GM21723 (cell line): ENCODE measurements at regions not wholly inside any gene's neighbourhood (a gene's known extent, or its start where the extent isn't known, plus 50 kb on each side); places are given as distances from the start of the nearest gene placed in this dataset.
"Not testable (repeated sequence)": the region's sequence is repeated elsewhere in the genome, so short reads cannot be mapped to it uniquely, and the experiment has no call there.

Experiments
- ATAC-seq: cut with Tn5 transposase; IDR thresholded peaks from one replicate; pipeline ENCODE4 v1.9.1; 2021; ENCODE audit warnings: mild to moderate bottlenecking, moderate library complexity; ENCODE audit not compliant: unreplicated experiment

DNA sequence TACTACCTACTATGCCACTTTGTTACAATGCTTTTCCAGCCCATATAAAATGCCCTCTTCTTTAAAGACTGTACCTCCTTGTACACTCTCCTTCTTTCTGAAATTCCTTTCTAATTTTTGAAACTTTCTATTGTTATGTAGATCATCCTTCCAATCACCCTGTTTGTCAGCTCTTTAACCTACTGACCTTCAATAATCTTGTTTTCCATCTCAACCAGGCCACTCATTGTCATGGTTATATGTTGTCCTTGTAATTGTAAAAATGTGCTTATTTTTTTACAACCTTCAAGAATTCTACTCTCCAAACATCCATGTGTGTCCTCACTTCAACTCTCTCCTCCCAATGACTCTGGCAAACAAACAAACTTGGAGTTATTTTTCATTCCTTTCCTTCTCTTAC is 1172.6 kb upstream of the CELF2 start:
- ATAC-seq = no peak

DNA sequence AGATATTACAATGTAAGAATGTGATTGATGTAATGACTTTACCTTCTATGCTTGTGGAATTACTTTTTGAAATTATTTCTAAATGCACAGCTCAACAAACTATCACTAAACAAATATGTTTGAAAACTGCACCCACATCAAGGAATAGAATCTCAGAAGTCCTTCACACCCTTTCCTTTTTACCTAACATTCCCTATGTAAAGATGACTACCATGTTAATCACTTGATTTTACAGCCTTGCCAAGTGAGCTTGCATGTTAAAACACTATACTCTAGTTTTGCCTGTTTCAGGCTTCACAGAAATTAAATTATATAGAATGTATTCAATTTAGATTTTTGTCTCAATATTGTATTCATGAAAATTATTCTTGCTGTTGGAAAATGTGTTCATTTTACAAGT is 1169.4 kb upstream of the CELF2 start:
- no peak for ATAC-seq

DNA sequence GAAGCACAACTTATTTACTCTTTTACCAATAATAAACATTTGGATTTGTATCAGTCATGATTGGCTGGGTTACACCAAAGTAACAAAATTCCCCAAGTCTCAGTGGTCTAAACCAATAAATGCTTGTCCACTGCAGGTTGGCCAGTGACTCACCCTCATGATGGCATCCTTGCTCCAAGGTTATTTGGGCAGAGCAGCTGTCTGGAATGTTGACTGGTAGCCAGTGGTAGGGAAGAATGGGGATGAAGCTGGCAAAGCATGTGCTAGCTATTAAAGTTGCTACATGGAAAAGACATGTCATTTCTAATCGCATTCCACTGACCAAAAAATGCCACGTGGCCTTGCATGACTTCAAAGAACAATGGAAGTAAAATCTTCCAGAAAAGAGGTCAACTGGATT is 1168.7 kb upstream of the CELF2 start:
- no peak for ATAC-seq

DNA sequence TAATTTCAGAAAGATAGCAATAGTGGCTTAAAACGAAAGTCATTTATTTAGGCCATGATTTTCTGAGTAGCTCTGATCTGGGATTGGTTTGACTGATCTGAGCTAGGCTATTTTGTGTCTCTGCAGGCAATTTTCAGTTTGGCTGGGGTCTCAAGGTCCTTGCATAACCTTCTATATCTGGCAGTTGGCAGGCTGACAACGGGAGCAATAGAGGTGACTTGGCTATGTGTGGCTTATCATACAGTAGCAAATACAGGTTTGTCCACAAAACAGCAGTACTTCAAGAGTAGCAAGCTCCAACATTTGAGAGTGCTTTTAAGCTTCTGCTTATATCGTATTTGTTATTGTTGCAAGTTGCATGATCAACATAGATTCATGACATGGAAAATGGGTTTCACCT is 1167.3 kb upstream of the CELF2 start:
- no peak for ATAC-seq

DNA sequence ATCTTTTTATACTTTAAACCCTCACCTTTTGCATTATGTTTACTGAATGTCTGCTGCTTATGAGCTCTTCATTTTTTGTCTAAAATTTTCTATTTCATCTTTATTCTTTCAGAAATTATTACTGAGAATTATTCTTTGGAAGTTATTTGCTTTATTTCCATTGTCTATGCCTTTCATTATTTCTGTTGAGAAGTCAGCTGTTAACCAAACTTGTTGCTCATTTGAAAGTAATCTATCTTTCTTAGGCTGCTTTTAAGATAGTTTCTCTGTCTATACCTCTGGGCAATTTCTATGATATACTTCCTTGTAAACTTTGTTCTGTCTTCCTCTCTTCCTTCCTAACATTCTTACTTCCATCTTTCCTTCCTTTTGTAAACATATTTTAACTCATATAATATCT is 1165.9 kb upstream of the CELF2 start:
- ATAC-seq = no peak

DNA sequence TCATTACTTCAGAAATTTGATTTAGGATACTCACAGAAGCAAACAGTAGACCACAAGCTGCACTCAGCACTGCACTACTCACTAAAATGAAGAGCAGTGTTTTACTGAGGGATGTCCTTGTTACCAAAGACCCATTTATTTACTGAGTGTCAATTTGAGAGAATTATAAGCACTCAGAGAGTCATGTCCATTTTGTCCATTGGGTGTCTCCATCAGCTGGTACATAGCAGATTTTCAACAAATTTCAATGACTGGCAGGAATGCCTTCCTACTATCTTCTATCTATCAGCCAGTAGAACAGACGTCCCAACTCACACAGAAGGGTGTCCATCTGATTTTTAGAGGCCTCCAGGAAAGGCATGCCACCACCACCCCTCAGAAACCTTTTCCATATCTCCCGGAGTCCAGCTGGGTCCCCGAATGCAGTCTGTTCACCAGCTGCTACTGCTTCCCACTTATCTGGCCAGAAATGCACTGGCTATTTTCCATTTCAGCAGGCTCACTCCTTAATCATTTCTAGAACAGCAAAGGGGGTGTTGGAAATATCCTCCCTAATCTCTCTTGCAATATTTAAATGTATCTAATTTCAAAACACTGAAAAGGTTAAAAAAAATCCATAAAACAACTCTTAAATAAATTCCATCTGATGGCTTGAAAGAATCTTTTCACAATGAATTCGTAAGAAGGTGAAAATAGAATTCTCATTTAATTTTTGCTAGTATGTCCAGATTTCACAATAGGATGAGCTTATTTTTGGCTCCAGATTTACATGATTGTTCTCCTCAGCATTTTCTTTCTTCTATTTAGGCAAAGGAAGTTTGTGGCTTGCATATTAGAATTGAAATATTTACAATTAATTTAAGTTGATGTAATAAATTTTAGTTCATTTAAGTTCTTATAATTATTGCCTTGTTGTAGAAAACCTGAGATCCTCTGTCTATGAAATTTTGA is 1164.0 kb upstream of the CELF2 start:
- ATAC-seq = no peak

DNA sequence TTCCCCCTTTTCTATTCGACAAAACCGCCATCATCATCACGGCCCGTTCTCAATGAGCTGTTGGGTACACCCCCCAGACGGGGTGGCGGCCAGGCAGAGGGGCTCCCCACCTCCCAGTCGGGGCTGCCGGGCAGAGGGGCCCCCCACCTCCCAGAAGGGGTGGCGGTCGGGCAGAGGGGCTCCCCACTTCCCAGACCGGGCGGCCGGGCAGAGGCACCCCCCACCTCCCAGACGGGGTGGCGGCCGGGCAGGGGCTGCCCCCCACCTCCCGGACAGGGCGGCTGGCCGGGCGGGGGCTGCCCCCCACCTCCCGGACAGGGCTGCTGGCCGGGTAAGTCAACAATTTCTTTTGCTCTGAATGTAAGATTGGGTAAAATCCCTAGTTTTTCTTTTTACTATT is 1162.2 kb upstream of the CELF2 start:
- ATAC-seq = not testable (repeated sequence)

DNA sequence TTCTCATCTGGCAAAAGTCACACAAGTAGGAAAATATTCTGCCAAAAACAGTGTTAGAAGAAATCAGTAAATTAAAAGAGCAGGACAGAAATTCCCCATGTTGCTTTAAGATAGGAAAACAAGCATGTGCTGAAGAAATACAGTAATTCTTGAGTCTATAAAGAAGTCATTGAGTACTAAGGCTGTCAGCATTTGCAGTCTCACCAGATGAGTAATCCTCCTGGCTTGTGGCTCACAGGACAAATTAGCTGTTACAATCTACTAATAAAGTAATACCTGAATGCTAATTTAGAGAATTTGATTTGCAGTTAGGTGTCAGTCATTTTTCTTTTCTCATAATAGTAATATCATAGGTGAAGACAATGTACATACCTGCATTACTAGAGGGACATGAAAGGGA is 1158.9 kb upstream of the CELF2 start:
- no peak for ATAC-seq

DNA sequence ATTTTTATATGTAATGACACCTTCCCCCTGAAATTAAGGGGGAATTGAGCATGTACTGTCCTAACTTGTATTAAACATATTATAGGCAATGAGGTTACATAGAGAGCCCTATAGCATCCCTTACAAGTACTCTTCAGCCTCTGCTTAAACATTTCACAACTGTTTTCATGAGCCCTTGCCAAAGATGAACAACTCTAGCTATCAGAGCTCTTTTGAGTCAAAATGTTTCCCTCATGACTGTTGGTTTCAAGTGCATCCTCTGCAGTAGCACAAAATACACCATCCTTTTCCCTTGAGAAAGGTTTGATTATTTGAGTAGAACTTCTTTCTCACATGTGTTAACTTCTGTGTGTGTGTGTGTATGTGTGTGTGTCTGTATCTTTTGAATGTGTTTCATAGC is 1157.6 kb upstream of the CELF2 start:
- no peak for ATAC-seq

DNA sequence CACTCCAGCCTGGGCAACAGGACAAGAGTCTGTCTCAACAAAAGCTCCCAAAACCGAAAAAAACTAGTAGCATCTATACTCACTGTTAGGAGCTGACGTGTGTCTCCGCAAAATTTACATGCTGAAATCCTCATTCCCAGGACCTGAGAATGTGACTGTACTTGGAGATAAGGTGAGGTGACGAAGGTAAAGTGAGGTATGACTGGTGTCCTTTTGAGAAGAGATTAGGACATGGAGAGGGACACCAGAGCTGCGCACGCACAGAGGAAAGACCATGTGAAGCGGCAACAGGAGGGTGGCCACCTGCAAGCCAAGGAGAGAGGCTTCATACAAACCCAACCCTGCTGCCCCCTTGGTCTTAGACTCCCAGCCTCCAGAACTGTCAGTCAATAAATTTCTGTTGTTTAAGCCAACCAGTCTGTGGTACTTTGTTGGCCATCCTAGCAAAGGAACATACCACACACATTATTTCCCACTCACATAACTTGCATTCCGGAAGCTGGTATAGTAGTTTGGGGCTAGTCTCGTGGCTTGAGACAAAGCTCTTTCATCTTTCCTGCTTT is 1154.0 kb upstream of the CELF2 start:
- no peak for ATAC-seq

DNA sequence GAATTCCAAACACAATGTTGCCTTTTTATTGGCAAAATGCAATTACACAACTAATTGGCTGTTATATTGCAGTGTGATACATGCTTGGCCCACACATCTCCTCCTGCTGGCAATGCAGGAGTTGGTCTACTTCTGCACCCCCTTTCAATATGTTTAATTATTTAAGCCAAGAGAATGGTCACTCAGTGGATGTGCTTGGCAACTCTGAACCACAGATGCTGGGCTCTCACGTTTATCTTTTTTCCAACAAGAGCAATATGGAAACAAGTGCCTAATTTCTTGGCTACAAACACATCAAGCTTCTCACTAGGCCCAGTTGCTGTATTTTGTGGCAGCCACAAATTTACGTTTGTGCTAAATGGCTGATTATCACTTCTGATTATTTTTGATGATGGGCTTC is 1149.2 kb upstream of the CELF2 start:
- ATAC-seq = no peak

DNA sequence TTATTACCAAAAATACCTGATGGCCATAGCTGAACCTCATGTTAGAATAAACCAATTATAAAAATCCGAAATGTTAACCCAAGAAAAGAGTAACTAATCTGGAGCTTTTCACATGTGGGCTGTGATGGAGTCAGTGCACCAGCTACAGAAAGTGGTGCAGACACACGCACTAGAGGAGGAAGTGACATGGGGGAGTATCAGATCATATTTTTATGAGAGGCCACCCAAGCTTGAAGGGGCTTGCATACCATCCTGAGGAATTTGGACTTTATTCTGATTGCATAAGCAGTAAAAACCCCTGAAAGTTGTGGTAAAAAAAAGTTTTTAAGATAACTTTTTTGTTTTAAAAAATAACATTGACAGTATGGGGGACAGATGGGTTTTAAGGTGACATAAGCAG is 1148.5 kb upstream of the CELF2 start:
- ATAC-seq = no peak

DNA sequence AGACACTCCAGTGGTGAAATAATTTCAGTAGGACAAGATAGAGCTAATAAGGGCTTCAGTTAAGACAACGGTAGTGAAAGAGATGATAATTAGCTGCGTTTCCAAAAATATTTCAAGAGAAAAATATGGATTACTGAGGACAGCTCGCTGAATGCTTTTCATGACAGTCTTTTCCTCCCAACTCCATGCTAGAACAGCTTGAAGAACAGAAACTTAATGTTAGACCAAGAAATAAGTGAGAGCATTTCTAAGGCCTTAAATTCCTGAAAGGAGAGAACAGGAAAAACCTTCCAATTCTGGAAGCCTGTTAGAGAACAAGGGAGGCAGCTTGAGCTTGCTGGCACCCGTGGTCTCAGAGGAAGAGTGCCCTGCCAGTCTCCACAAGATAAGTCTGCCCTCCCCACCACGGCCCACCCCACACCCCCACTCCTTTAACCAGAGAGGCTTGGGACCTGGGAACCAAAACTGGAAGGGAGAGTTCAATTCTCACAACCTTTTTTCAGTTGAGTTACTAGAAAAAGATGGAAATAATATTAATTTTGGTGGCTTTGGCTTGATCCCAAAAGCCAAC is 1148.0 kb upstream of the CELF2 start:
- no peak for ATAC-seq

DNA sequence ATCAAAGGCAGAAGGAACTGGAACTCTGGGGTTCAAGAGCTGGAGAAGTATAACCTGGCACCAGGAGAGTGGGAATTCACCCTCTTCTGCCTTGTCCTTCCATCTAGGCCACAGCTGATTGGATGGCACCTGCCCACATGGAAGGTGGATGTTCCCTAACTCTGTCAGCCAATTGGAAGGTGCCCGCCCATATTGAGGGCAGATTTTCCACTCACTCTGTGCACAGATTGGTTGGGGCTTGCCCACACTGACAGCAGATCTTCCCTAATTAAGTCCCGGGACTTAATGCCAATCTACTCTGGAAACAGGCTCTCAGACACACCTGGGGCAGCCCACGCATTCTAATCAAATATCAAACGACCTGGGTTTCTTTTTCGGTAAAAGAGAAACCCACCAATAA is 1142.3 kb upstream of the CELF2 start:
- ATAC-seq = no peak

DNA sequence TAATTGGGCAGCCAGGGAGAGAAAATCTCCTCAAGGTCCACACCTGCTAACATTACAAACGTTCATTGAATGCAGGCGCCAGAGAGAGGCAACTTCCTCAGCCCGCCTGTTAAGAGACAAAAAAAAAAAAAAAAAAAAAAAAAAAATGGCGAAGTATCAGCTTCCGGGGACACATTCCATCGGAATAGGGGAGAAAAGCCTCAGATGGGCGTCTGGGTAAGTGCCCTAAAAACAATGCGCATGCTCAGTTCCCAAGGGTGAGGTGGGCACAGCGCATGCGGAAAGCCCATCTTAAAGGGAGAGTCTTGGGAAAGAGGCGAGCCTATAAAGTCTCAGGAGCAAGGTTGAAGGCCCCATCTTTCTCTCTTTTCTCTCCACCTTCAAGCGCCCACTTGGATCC is 1139.7 kb upstream of the CELF2 start:
- ATAC-seq = no peak

DNA sequence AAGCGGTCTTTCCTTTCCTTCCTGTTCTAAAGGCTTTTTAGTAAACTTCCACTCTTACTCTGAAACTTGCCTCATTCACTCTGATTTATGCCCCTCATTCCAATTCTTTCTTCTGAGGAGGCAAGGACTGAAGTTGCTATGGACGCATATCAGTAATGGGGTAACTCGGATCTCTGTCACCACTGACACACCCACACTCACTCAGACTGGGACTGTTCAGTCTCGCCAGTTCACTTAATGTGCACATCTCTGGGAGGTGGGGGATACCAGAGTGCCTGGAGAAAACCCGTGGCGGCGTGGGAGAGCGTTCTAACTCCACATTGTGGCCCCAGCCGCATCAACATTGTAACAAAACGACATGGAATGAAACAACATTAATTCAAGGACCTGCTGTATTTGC is 1139.3 kb upstream of the CELF2 start:
- ATAC-seq = no peak

DNA sequence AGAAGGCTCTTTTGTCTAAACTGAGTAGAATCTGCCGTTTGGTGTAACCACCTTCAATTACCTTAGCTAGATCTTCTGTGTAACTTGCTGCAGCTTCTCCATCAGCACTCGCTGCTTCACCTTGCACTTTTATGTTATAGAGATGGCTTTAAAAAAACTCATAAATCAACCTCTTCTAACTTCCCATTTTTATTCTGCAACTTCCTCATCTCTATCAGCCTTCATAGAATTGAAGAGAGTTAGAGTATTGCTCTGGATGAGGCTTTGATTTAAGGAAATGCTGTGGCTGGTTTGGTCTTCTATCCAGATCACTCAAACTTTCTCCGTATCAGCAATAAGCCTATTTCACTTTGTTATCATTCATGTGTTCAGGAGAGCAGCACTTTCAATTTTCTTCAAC is 1131.9 kb upstream of the CELF2 start:
- no peak for ATAC-seq

DNA sequence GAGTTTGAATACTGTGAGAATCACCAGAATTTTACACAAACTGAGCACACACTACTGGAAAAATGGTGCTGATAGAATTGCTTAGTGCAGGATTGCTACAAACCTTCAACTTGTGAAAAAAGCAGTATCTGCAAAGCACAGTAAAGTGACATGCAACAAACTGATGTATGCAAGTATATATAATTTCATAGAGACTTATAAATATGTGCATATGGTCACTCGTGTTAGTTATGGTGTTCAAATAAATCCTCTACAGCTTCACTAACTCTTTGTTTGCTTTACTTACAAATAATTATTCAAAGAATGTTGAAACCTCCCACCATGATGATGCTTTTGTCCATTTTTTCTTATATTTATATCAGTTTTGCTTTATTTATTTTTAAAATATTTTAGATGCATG is 1130.9 kb upstream of the CELF2 start:
- ATAC-seq = no peak

DNA sequence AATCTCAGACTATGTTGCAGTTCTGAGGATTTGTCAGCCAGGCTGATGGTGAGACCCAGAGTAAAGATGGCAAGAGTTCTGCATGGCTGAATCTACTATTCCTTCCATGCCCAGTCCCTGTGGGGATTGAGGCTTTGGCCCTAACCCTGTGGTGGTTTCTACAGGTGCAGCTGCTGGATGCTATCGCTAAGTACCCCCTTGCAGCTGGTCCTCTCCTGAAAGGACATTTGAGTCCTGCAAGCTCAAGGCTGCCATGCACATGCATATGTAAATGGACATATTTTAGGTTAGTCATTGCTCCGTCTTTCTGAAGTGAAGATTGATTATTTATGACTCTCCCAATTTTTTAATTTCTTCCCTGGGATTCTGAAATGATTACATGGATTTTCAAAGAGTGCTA is 1122.2 kb upstream of the CELF2 start:
- ATAC-seq = no peak

DNA sequence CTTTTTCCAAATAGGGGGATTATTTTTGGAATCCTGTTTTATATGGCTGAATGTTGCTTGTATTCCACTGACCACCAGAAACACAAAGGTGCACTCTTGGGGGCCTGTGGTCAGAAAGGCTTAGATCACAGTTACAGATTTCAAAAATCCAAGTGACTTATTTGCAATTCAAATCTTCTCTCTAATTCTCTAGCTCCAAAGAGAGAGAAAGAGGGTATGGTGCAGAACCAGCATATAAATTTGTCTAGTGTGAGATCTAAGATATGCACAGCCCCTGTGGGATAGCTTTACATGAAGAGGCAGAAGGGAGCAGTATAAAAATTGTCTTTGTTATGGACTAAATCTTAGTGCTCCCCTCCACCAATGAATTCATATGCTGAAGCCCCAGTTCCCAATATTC is 1121.7 kb upstream of the CELF2 start:
- ATAC-seq = no peak

DNA sequence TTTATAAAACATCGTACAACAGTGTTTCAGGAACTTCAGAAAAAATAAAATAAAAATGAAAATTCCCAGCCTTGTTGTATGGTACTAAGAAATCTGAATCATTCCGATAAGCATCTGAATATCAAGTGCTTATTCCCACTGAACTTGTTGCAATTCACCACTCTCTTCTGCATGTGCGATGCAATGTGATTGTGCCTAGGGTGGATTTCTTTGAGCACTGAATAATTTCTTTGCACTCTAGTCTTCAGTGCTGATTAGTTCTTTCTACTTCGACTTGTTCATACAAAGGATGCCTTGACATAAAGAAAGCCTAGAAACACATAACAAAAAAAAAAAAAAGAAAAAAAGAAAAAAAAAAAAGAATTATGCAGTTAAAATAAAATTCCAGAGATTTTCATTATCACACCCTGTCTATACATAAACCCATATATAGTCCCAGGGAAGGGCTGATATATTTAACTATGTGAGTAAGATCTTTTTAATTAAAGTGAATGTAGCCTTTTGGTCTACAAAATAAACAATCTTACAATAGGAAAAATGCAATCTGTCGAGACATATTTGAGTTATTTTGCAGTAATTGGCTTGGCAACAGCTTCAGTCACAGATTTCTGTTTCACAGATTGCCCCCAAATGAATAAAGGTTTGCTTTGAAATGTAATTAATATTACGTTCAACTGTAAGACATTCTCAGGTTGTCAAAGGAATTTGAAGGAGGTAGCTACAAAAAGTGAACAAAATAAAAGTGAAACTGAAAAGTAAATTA is 1118.9 kb upstream of the CELF2 start:
- no peak for ATAC-seq

DNA sequence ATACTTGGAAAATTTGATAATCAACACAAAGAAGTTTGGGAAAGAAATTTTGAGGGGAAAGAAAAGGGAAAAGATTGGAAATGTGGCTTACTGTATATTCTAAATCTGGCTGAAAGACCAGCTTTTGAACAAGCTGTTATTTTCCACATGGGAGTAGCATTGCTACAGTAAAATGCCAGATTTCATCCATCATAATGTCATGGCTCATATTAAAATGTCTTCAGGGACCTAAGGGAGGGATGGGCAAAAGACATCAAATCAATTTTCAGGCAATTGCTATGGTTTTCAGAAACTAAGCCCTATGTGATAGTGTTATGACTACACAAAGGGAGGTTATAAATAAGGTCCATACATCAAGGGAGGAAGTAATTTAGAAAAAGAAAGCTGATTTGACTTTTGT is 1116.9 kb upstream of the CELF2 start:
- no peak for ATAC-seq
